ENCODE measurements at regions not wholly inside any gene's neighbourhood (a gene's known extent, or its start where the extent isn't known, plus 50 kb on each side); places are given as distances from the start of the nearest gene placed in this dataset.

- Histone ChIP-seq H4K20me1 (replicated peaks; ENCODE audit: control insufficient read depth, extremely low read depth, insufficient read depth, low read length) (no peaks in the 10 kb centered on the region), H3K9me1 (replicated peaks; ENCODE audit: control insufficient read depth, extremely low read depth, insufficient read depth, low read length) (no peaks in the 10 kb centered on the region), H3K4me2 (ENCODE audit: insufficient read depth, low read length) (no peak overlapping the region), H3K79me2 (ENCODE audit: control insufficient read depth, insufficient read depth, low read length) (no peaks in the 10 kb centered on the region), H3K9ac (replicated peaks; ENCODE audit: extremely low read depth, insufficient read depth, low read length) (no peak overlapping the region), H3K27ac (ENCODE audit: insufficient read depth, low read depth, low read length) (no peak overlapping the region), H2AFZ (ENCODE audit: low read depth, low read length) (no peak overlapping the region), H3K4me3 (replicated peaks in 1 of 3; ENCODE audit: insufficient read depth in 1 of 3, low read depth in 1 of 3, low read length in 3 of 3) (no peak overlapping the region), H3K36me3 (ENCODE audit: control insufficient read depth in 2 of 2, extremely low read depth in 1 of 2, insufficient read depth in 2 of 2, low read length in 2 of 2) (no peaks in the 10 kb centered on the region), H3K9me3 (replicated peaks; ENCODE audit: control insufficient read depth, insufficient read depth, low read length) (no peaks in the 10 kb centered on the region), H3K27me3 (ENCODE audit: control insufficient read depth in 2 of 2, insufficient read depth in 2 of 2, low read length in 2 of 2) (no peaks in the 10 kb centered on the region), H3K4me1 (ENCODE audit: control insufficient read depth, extremely low read depth, insufficient read depth, low read length) (peaks cover 16% of the 10 kb centered on the region)
- no TSS peak for BruUV-seq (replicated peaks)
- intact Hi-C loops (cut with micrococcal nuclease) (no loop called here), dilution Hi-C loops (cut with MboI; ENCODE audit: extremely low pct_ligation_motif_present, low sequenced_read_pairs) (no loop called here)
- FAIRE-seq (no peak), DNase-seq (ENCODE audit: low read depth, low spot score) (no peak)
- CTCF ChIA-PET, result interaction anchor here (0.6 kb wide), 1 partner anchor 283 kb away, joined by 3 read pairs; no protein-coding TSS in a partner anchor
- POLR2A ChIA-PET, result no interaction called here
- TF ChIP-seq MYC (IDR thresholded peaks at IDR 0.05; ENCODE audit: low read depth, low read length) (no peak), POLR2A (IDR thresholded peaks at IDR 0.05; ENCODE audit: low read depth, low read length) (no peak), EZH2 (IDR thresholded peaks at IDR 0.05; ENCODE audit: borderline replicate concordance, low read depth, low read length, severe bottlenecking) (no peak), POLR2AphosphoS5 (IDR thresholded peaks at IDR 0.05; ENCODE audit: insufficient read depth, low read depth, low read length) (no peak), GATA2 (IDR thresholded peaks at IDR 0.05; ENCODE audit: insufficient read depth, insufficient read length, low read depth, low read length) (no peak), FOS (IDR thresholded peaks at IDR 0.05; ENCODE audit: borderline replicate concordance, insufficient read depth, low read length) (no peak), JUN (IDR thresholded peaks at IDR 0.05; ENCODE audit: borderline replicate concordance, insufficient read depth, insufficient read length, low read depth) (no peak), CTCF (IDR thresholded peaks at IDR 0.05; ENCODE audit: extremely low read depth in 1 of 2, insufficient read depth in 1 of 2, low read depth in 1 of 2, low read length in 2 of 2) (no peak)
- TF ChIP-seq, protein P1, sequence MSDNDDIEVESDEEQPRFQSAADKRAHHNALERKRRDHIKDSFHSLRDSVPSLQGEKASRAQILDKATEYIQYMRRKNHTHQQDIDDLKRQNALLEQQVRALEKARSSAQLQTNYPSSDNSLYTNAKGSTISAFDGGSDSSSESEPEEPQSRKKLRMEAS (IDR thresholded peaks at IDR 0.05; ENCODE audit: insufficient read depth, insufficient read length), result no peak
Observed at GRCh38 chr13:106755542-106755941, 187.6 kb upstream of the ARGLU1 start.
